ENCODE measurements at regions not wholly inside any gene's neighbourhood (a gene's known extent, or its start where the extent isn't known, plus 50 kb on each side); places are given as distances from the start of the nearest gene placed in this dataset.

GRCh38 chr14:104372390-104373054, 207.0 kb upstream of the C14orf180 start:
- H3K4me3 ChIP-seq (ENCODE audit: low read depth, low read length), result no peak overlapping the region
- no peak for DNase-seq (ENCODE audit: low read depth)
- TF ChIP-seq, protein P1, sequence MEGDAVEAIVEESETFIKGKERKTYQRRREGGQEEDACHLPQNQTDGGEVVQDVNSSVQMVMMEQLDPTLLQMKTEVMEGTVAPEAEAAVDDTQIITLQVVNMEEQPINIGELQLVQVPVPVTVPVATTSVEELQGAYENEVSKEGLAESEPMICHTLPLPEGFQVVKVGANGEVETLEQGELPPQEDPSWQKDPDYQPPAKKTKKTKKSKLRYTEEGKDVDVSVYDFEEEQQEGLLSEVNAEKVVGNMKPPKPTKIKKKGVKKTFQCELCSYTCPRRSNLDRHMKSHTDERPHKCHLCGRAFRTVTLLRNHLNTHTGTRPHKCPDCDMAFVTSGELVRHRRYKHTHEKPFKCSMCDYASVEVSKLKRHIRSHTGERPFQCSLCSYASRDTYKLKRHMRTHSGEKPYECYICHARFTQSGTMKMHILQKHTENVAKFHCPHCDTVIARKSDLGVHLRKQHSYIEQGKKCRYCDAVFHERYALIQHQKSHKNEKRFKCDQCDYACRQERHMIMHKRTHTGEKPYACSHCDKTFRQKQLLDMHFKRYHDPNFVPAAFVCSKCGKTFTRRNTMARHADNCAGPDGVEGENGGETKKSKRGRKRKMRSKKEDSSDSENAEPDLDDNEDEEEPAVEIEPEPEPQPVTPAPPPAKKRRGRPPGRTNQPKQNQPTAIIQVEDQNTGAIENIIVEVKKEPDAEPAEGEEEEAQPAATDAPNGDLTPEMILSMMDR (conservative IDR thresholded peaks at IDR 0.05; ENCODE audit: low read depth, low read length), result no peak

DNA sequence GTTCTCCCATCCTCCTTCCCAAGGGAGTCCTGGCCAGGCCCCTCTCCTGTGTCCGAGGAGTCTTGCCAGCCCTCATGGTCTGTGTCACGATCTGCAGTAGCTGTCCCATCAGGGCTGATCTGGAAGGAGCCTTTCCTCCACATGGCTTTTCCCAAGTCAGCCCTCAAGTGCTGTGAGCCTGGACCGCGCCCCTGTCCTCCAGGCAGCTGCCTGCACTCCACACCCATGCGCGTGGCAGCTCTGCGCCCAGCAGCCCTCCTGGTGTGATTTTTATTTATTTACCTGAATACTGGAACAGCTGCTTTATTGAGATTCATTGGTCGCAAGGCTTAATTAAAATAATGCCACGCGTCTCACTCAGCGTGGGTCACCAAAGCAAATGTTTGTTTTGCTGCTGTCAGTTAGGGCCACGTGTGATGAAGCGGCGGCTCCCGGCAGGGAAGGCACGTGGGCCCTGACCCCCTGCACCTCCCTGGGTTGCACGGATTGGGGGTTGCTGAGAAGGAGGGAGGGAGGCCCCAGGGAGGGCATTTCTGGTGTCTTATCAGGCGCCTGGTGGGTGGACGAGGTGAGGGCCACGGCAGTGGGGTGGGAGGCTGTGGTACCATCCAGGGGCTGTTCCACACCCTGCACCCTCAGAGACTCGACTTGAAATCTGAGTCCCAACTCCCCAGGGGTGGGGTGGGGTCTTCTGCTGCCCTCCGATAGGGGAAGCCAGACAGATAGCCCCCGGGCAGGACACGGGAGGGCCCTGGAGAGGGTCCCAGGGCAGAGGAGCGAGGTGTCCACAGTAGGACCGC, 206.3 kb upstream of the C14orf180 start:
- TF ChIP-seq, protein P1 (conservative IDR thresholded peaks at IDR 0.05; ENCODE audit: low read depth, low read length), result no peak
- H3K4me3 ChIP-seq (ENCODE audit: low read depth, low read length), result no peak overlapping the region
- no peak for DNase-seq (ENCODE audit: low read depth)

DNA sequence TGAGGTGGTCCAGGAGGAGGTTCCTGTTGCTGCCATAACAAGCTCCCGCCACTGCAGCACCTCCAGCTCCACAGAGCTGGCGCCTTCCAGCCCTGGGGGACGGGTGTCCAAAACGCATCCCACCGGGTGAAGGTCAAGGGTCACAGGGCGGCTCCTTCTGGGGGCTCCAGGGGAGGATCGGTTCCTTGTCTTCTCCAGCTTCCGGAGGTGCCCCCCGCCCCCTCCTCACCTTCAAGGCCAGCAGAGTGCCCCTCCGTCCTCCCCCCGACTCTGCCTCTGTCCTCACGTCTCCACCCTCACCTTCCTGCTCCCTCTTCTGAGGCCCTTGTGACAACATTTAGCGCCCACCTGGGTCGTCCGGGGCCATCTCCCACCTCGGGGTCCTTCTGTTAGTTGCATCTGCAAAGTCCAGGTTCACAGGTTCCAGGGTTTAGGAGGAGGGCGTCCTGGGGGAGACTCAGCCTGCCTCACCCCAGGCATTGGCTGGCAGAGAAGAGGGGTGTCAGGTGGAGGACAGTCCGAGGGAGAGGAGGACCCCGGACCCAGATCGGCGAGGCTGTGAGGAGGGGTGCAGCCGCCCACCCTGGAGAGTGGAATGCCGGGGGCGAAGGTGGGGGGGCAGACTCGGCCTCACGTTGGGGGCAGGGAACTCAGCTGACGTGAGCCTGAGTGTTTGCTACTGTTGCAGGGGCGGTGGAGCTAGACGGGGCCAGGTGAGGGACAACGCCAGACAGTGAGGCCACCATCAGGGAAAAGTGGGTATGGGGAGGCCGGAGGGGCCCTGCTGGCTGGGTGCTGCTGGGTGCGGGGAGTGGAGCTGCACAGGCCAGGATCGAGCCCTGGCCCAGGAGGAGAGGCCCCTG, 205.5 kb upstream of the C14orf180 start:
- DNase-seq (ENCODE audit: low read depth), result no peak
- TF ChIP-seq, protein P1 (conservative IDR thresholded peaks at IDR 0.05; ENCODE audit: low read depth, low read length), result no peak
- H3K4me3 ChIP-seq (ENCODE audit: low read depth, low read length), result no peak overlapping the region

DNA sequence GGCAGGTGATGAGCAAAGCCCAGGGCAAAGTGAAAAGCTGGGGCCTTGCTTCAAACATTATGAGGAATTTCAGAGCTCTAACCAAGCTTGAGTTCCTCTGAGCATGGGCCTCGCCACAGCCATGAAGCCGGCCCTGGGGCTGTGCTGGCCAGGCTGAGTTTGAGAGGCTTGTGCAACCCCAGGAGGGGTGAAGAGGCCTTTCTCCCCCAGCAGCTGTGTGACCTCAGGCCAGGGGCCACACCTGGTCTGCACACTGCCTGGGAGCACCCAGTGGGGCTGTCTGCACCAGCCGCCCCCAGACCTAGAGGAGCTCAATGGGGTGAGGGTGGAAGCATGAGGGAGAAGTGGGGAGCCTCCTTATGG, 204.9 kb upstream of the C14orf180 start:
- TF ChIP-seq, protein P1 (conservative IDR thresholded peaks at IDR 0.05; ENCODE audit: low read depth, low read length), result no peak
- no peak overlapping the region for H3K4me3 ChIP-seq (ENCODE audit: low read depth, low read length)
- no peak for DNase-seq (ENCODE audit: low read depth)

GRCh38 chr14:104375551-104376201, 203.9 kb upstream of the C14orf180 start:
- TF ChIP-seq, protein P1 (conservative IDR thresholded peaks at IDR 0.05; ENCODE audit: low read depth, low read length), result no peak
- no peak for DNase-seq (ENCODE audit: low read depth)
- H3K4me3 ChIP-seq (ENCODE audit: low read depth, low read length), result no peak overlapping the region

GRCh38 chr14:104376202-104377140, 203.1 kb upstream of the C14orf180 start:
- TF ChIP-seq, protein P1 (conservative IDR thresholded peaks at IDR 0.05; ENCODE audit: low read depth, low read length), result no peak
- no peak overlapping the region for H3K4me3 ChIP-seq (ENCODE audit: low read depth, low read length)
- no peak for DNase-seq (ENCODE audit: low read depth)
